A549 (cell line): ENCODE measurements at regions not wholly inside any gene's neighbourhood (a gene's known extent, or its start where the extent isn't known, plus 50 kb on each side); places are given as distances from the start of the nearest gene placed in this dataset.

Source experiments
- ATAC-seq, 2 experiments: fragments of 200-7000 bp in 1 of 2; fragments of >200 bp in 1 of 2; cut with Nextera tagmentation in 1 of 2; cut with Tn5 transposase in 1 of 2; 3 replicates each; pipeline versions ENCODE4 v1.8.0 to v1.9.1; 2018 to 2020; ENCODE audit warnings: mild to moderate bottlenecking in 1 of 2, moderate library complexity in 1 of 2
- CTCF ChIA-PET: fragments of 300-600 bp; sonication (Branson Sonifier 250); formaldehyde crosslinking; extraction: SDS; loops from one replicate; lab custom pipeline; 2021; ENCODE audit warnings: antibody characterized with exemption, inconsistent platforms; lab: Yijun Ruan, JAX
- POLR2A ChIA-PET: fragments of 350-600 bp; formaldehyde crosslinking; extraction: SDS; loops from one replicate; lab custom pipeline; 2021; ENCODE audit warnings: antibody characterized with exemption, inconsistent platforms; lab: Yijun Ruan, JAX
- DNase-seq, 2 experiments: peaks; one replicate each; pipeline versions ENCODE4 v3.0.0 to v3.0.0-alpha.2; 2011 to 2016; ENCODE audit warnings: low read depth in 1 of 2, low spot score in 1 of 2
- FAIRE-seq: peaks from 2 replicates; lab custom pipeline; 2011; peaks lifted over from hg19 to GRCh38; lab: Jason Lieb, UNC
- H3K27ac ChIP-seq, 2 experiments: fragments of >200 bp; sonication (Bioruptor Twin); formaldehyde crosslinking; 3 replicates each; pipeline ENCODE4 v1.5.1; 2016 to 2017
- H3K4me1 ChIP-seq: fragments of >200 bp; sonication (Bioruptor Twin); formaldehyde crosslinking; 3 replicates; pipeline ENCODE4 v1.6.1; 2016
- H3K4me2 ChIP-seq: fragments of >200 bp; sonication (Bioruptor Twin); formaldehyde crosslinking; 3 replicates; pipeline ENCODE4 v1.6.1; 2016
- H3K4me3 ChIP-seq: fragments of >200 bp; sonication (Bioruptor Twin); formaldehyde crosslinking; 3 replicates; pipeline ENCODE4 v1.5.1; 2016
- H3K9me3 ChIP-seq: fragments of >200 bp; sonication (Bioruptor Twin); formaldehyde crosslinking; 3 replicates; pipeline ENCODE4 v1.6.1; 2016
- CHD4 ChIP-seq: fragments of 200-600 bp; sonication (generic); IDR thresholded peaks from 2 replicates; pipeline ENCODE4 v1.6.1; 2016; ENCODE audit warnings: antibody characterized with exemption, mild to moderate bottlenecking, borderline replicate concordance
- EHF ChIP-seq: fragments of 250-450 bp; sonication (Bioruptor Pico); IDR thresholded peaks from 2 replicates; pipeline ENCODE4 v1.5.0; 2020; ENCODE audit warnings: mild to moderate bottlenecking
- FOSB ChIP-seq: fragments of 250-450 bp; sonication (Bioruptor Pico); IDR thresholded peaks from 2 replicates; pipeline ENCODE4 v1.5.0; 2020; ENCODE audit warnings: mild to moderate bottlenecking, moderate library complexity
- FOXS1 ChIP-seq: fragments of 250-450 bp; sonication (Bioruptor Pico); IDR thresholded peaks from 2 replicates; pipeline ENCODE4 v1.5.0; 2020; ENCODE audit warnings: mild to moderate bottlenecking, moderate library complexity
- HMGXB4 ChIP-seq: fragments of 250-450 bp; sonication (Bioruptor Pico); IDR thresholded peaks from 2 replicates; pipeline ENCODE4 v1.5.0; 2021; ENCODE audit warnings: mild to moderate bottlenecking, moderate library complexity, borderline replicate concordance
- HOXB5 ChIP-seq: fragments of 250-450 bp; sonication (Bioruptor Pico); IDR thresholded peaks from 2 replicates; pipeline ENCODE4 v1.5.0; 2020; ENCODE audit warnings: mild to moderate bottlenecking, moderate library complexity
- JUN ChIP-seq, 2 experiments: fragments of >200 bp; sonication (Bioruptor Twin); formaldehyde crosslinking; IDR thresholded peaks; 2 replicates in 1 of 2; 3 replicates in 1 of 2; pipeline ENCODE4 v1.6.1; 2016 to 2017
- JUNB ChIP-seq: fragments of >200 bp; sonication (Bioruptor Twin); formaldehyde crosslinking; IDR thresholded peaks from 2 replicates; pipeline ENCODE4 v1.6.1; 2016
- MAZ ChIP-seq: fragments of 150-350 bp; IDR thresholded peaks from 2 replicates; pipeline ENCODE4 v1.6.1; 2014; ENCODE audit warnings: antibody characterized with exemption, low read depth, low read length, borderline replicate concordance
- NFE2L2 ChIP-seq: fragments of 150-350 bp; conservative IDR thresholded peaks from 2 replicates; pipeline ENCODE4 v1.6.1; 2014; ENCODE audit warnings: low read length
- PHF8 ChIP-seq: fragments of 200-600 bp; sonication (generic); IDR thresholded peaks from 2 replicates; pipeline ENCODE4 v1.6.1; 2016; ENCODE audit warnings: low read depth, mild to moderate bottlenecking, antibody characterized with exemption, moderate library complexity, borderline replicate concordance
- RCOR1 ChIP-seq: fragments of 150-350 bp; IDR thresholded peaks from 2 replicates; pipeline ENCODE4 v1.6.1; 2014; ENCODE audit warnings: antibody characterized with exemption, low read length, low read depth
- RNF2 ChIP-seq: fragments of 200-600 bp; sonication (generic); IDR thresholded peaks from 2 replicates; pipeline ENCODE4 v1.6.1; 2016; ENCODE audit warnings: low read depth, mild to moderate bottlenecking, antibody characterized with exemption, moderate library complexity, borderline replicate concordance
- SMC3 ChIP-seq: fragments of >200 bp; sonication (Bioruptor Twin); formaldehyde crosslinking; IDR thresholded peaks from 3 replicates; pipeline ENCODE4 v1.6.1; 2018; ENCODE audit warnings: inconsistent platforms
- SREBF2 ChIP-seq: fragments of 450-650 bp; IDR thresholded peaks from 2 replicates; pipeline ENCODE4 v1.6.1; 2014; ENCODE audit warnings: mild to moderate bottlenecking, moderate library complexity
- ZFP36 ChIP-seq: fragments of 450-650 bp; IDR thresholded peaks from 2 replicates; pipeline ENCODE4 v1.6.1; 2014; ENCODE audit warnings: borderline replicate concordance; ENCODE audit not compliant: partially characterized antibody
- WGBS: methylation state at CpG from one replicate; pipeline ENCODE4 v1.1.6; 2017; ENCODE audit errors: missing lambda C conversion rate; 5-methylcytosine and 5-hydroxymethylcytosine counted together
- TF ChIP-seq, protein P1 (sequence below): IDR thresholded peaks from 2 replicates; pipeline ENCODE4 v1.6.1; 2012; ENCODE audit warnings: low read depth, borderline replicate concordance
- TF ChIP-seq, protein P2 (sequence below): fragments of >200 bp; sonication (Bioruptor Twin); formaldehyde crosslinking; IDR thresholded peaks from 3 replicates; pipeline ENCODE4 v1.5.1; 2016

DNA sequence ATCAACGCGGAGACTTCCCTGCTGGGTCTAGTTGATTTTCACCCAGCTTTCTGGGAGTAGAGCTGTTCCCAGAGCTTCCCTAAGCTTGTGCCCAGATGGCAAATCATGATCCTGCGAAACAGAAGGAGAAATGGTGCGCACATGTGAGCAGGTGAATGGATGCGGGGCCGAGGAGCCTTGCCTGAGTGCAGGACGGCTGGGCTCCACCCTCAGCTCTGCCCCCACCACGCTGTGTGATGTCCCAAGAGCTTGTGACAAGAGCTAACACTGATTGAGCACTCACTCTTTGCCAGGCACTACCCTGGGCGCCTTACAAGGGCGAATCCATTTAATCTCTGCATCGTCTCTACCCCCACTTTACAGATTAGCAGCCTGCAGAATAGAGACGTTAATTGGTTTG lies 162.7 kb upstream of the RPL38 start (continued):
- no peak for TF ChIP-seq HMGXB4 (CRISPR knock-in tag)
- TF ChIP-seq NFE2L2: no peak
- TF ChIP-seq CHD4: no peak
- no peak for TF ChIP-seq JUN (IDR thresholded peaks at IDR 0.05)
- no peak for TF ChIP-seq FOXS1 (CRISPR knock-in tag)
- no peak for TF ChIP-seq EHF (CRISPR knock-in tag)
- TF ChIP-seq, protein P1, sequence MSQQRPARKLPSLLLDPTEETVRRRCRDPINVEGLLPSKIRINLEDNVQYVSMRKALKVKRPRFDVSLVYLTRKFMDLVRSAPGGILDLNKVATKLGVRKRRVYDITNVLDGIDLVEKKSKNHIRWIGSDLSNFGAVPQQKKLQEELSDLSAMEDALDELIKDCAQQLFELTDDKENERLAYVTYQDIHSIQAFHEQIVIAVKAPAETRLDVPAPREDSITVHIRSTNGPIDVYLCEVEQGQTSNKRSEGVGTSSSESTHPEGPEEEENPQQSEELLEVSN: no peak

DNA sequence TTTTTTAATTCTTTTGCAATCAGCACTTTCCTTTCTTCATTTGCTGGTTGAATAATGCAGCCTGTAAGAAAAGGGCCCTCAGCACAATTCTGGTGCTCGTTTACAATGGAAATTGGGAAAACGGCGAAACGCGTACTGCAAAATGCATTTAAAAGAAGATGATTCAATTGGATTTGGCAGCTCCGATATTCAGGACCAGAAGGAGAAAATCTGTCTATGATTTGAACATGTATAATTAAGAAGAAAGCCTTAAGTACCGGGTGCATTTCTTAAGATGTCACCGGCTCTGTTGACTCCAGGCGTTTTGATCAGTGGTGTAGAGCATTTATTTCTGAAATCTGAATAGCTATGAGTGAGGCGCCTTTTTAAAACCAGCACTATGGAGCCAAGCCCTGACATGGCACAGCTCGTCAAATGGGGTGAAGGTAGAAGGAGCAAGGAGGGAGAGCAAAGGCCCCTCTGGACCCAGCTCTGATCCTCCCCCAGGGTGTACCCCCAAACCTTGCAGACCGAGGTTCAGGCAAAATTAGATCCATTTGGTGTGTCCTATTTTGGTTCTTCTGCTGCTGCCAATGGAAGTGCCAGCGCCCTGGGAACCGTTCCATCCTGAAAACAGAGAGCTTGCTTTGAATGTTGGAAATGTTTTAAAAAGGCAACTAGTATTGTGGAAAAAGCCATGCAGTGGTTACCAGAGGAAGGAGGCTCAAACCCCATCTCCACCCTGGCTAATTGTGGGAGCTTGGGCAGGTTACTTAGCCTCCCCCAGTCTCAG lies 161.4 kb upstream of the RPL38 start:
- CTCF ChIA-PET: interaction anchor here (0.9 to 2.1 kb wide), 5 partner anchors 14 to 404 kb away, joined by 3 to 6 read pairs (median 4); no protein-coding TSS in a partner anchor
- no peak for ATAC-seq
- H3K4me2 ChIP-seq: peak overlapping the region; percentile 17; the same call in 1 of the 3 replicates
- H3K4me3 ChIP-seq: no peak overlapping the region
- FAIRE-seq: no peak
- no peak for DNase-seq
- POLR2A ChIA-PET: interaction anchor here (1.0 kb wide), 1 partner anchor 244 kb away, joined by 3 read pairs; no protein-coding TSS in a partner anchor
- TF ChIP-seq PHF8 (no peak), SMC3 (no peak), RCOR1 (no peak), HOXB5 (no peak), FOSB (CRISPR knock-in tag) (no peak), JUNB (no peak), SREBF2 (no peak), ZFP36 (no peak), EHF (CRISPR knock-in tag) (no peak), RNF2 (no peak), MAZ (no peak)
- TF ChIP-seq, protein P2, sequence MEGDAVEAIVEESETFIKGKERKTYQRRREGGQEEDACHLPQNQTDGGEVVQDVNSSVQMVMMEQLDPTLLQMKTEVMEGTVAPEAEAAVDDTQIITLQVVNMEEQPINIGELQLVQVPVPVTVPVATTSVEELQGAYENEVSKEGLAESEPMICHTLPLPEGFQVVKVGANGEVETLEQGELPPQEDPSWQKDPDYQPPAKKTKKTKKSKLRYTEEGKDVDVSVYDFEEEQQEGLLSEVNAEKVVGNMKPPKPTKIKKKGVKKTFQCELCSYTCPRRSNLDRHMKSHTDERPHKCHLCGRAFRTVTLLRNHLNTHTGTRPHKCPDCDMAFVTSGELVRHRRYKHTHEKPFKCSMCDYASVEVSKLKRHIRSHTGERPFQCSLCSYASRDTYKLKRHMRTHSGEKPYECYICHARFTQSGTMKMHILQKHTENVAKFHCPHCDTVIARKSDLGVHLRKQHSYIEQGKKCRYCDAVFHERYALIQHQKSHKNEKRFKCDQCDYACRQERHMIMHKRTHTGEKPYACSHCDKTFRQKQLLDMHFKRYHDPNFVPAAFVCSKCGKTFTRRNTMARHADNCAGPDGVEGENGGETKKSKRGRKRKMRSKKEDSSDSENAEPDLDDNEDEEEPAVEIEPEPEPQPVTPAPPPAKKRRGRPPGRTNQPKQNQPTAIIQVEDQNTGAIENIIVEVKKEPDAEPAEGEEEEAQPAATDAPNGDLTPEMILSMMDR: no peak
- peak overlapping the region in 1 of 2 experiments; percentile 4; a peak in 1 of 6 replicates for H3K27ac ChIP-seq
- H3K4me1 ChIP-seq: peaks cover 11% of the 10 kb centered on the region
- 80% methylated on average over 14 of the region's 14 CpGs for WGBS
- no peaks in the 10 kb centered on the region for H3K9me3 ChIP-seq
